Hematopoietic multipotent progenitor cell treated with erythropoietin and hydrocortisone succinate and interleukin-3 and kit ligand, for 17 days (in vitro differentiated cells): ENCODE measurements at regions not wholly inside any gene's neighbourhood (a gene's known extent, or its start where the extent isn't known, plus 50 kb on each side); places are given as distances from the start of the nearest gene placed in this dataset.
"Not testable (repeated sequence)": the region's sequence is repeated elsewhere in the genome, so short reads cannot be mapped to it uniquely, and the experiment has no call there.

ENCODE experiments used
- DNase-seq: peaks from one replicate; pipeline ENCODE4 v3.0.0-alpha.2; 2015; ENCODE audit warnings: low spot score

GRCh38 chr15:88995449-88995848 is 82.3 kb upstream of the MFGE8 start:
- no peak for DNase-seq

- DNase-seq: no peak
Observed at GRCh38 chr15:88997531-88997930, 84.4 kb upstream of the MFGE8 start.

- no peak for DNase-seq
Observed at GRCh38 chr15:88998980-88999713, 86.0 kb upstream of the MFGE8 start.

DNA sequence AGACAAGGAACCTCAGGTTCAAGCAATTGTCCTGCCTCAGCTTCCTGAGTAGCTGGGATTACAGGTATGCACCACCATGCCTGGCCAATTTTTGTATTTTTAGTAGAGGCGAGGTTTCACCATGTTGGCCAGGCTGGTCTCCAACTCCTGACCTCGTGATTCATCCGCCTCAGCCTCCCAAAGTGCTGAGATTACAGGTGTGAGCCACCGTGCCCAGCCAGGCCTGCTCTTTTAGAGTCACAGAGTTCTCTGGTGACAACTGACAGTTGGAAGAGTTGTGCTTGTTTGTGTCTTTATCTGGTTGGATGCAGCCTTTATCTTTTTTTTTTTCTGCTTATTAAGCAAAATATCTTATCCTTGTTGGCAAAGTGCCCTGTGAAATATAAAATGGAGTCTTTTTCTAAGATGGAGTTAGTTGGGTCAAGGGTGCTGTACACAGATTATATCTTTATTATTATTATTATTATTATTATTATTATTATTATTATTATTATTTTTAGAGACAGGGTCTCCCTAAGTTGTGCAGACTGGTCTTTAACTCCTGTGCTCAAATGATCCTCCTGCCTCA is 86.5 kb upstream of the ABHD2 start:
- DNase-seq: not testable (repeated sequence)

- no peak for DNase-seq
Observed at GRCh38 chr15:89002281-89002761, 85.9 kb upstream of the ABHD2 start.

DNA sequence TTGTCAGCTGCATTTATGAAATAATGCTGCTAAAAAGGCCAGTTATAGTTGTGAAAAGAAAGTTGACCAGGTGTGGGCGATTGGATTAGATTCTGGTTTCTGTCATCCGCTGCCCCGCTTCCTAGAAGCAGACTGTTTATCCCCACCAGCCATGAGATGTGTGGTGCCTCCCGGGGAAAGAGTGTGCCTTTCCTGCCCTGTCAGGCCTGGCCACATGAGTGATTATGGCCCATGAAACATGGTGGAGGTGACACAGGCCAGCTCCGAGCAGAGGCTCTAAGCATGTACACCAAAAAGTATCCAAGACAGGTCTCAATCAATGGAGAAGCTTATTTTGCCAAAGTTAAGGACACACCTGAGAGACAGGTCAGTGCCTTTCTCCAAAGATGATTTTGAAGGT is 85.4 kb upstream of the ABHD2 start:
- DNase-seq: no peak

DNA sequence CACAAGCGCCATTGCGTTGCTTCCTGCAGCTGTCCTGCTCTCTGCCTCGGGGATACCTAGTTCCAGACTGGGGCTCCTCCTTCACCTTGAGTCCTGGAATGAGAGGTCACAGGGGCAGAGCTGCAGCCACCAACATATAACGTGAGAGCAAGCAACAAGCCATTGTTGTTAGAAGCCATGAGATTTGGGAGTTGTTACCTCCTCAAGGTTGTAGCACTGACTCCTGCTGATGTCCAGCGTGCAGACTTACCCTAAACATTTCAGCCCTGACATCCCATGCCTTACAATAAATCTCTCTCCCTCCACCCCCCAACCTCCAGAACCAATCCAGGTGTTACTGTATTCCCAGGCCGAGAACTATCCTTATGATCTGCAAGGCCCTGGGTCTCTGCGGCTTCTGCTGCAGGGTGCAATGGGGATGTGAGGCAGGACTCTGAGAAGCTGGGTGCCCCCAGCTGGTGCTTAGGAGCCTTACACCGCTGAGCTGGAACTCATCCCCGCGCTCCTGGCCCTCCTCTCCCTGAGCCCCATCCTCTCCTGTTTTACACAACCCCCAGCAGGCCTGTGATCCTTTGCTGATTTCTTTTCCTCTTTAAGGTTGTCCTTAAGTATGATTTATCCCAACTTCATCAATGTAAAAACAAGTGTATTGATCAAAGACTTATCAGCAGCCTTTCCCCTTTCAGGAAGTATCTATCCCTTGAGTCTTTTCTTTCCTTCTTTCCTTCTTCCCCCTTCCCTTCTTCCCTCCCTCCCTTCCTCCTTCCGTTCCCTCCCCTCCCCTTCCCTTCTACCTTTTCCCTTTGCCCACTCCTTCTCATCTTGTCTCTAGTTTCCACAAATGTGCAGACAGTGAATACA is 84.2 kb upstream of the ABHD2 start:
- no peak for DNase-seq

- DNase-seq: no peak
Observed at GRCh38 chr15:89004726-89005030, 83.6 kb upstream of the ABHD2 start.

DNA sequence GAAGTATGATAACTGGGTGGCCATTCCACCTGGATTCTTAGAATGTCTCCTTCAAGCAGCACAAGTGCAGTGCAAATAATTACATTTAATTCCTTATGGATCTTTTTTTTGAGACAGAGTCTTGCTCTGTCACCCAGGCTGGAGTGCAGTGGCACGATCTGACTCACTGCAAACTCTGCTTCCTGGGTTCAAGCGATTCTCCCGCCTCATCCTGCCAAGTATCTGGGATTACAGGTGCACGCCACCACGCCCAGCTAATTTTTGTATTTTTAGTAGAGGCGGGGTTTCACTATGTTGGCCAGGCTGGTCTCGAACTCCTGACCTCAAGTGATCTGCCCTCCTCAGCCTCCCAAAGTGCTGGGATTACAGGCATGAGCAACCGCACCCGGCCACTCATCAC is 80.7 kb upstream of the ABHD2 start:
- DNase-seq: not testable (repeated sequence)

DNA sequence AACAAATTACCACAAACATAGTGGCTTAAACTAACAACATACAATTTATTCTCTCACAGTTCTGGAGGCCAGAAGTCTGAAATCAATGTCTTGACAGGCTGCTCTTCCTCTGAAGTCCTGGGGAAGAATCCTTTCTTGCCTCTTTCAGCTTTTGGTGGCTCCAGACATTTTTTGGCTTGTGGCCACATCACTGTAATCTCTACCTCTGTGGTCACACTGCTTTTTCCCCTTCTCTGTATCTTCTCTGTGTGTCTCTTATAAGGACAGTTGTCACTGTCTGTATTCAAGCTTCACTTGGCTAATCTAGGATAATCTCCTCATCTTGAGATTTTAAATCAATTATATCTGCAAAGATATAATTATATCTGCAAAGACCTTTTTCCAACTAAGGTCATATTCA is 80.3 kb upstream of the ABHD2 start:
- no peak for DNase-seq

- no peak for DNase-seq
Observed at GRCh38 chr15:89009080-89009479, 79.2 kb upstream of the ABHD2 start.

GRCh38 chr15:89015412-89016097 is 72.7 kb upstream of the ABHD2 start:
- DNase-seq: no peak

DNA sequence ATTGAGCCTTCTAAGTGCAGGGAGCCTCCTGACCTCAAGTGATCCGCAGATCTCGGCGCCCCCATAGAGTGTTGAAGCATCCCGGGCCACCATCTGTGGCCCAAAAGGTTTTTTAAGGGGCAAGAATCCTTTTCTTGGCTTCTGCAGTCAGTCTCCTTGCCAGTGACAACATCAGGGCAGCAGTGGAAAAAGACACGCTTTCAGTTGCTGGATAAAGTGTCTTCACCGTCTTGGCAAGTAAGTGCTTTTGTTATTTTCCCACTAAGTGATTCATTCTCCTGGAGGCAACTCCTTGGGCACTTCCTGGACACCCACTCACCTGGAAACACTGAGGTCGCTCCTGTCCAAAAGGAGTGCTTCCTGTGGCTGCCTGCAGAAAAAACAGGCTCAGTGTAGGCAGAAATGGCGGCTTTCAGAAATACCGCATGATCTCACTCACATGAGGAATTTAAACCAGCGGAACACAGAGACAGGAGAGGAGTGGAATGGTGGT is 71.7 kb upstream of the ABHD2 start:
- DNase-seq: no peak

GRCh38 chr15:89017370-89018066 is 70.7 kb upstream of the ABHD2 start:
- DNase-seq: peak; percentile 12

DNA sequence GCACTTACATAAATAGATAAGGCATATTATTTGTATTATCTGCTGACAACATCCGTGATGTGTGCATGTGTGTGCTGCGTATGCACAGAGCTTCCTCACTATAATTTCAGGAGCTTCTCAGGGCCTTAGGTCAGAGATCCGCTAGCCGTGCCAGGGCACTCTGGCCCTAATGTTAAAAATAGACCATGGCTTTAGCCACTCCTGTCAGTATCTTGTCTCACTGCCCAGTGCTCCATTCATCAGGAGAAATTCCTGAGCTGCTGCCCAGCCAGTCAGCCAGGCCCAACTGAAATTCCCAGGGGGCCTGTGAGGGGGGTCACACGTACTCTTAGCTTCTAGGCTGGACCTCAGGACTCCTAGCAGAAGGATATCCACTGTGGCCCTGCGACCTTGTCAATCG is 70.0 kb upstream of the ABHD2 start:
- DNase-seq: no peak

GRCh38 chr15:89019436-89019835 is 68.8 kb upstream of the ABHD2 start:
- DNase-seq: no peak

- no peak for DNase-seq
Observed at GRCh38 chr15:89021224-89021623, 67.0 kb upstream of the ABHD2 start.

GRCh38 chr15:89021886-89022285 is 66.4 kb upstream of the ABHD2 start:
- not testable (repeated sequence) for DNase-seq

- DNase-seq: no peak
Observed at GRCh38 chr15:89023311-89023961, 64.8 kb upstream of the ABHD2 start.

DNA sequence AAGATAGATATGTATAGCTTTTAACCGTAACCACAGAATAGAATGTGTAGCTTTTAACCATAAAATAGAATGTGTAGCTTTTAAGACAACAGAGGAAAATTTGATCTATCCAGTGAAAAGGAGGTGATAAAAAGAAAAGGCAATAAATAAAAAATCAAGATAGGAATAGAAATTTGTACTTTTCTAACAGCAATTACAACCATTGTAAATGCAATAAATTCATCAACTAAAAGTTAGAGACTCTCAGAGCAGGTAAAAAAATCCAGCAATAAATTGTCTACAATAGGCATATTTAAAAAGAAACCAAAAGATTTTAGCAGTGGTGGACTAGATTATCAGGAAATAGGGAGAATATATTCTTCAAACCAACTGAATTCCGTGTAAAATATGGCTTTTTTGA is 63.8 kb upstream of the ABHD2 start:
- DNase-seq: no peak

- no peak for DNase-seq
Observed at GRCh38 chr15:89026167-89026566, 62.1 kb upstream of the ABHD2 start.
